ENCODE measurements at regions not wholly inside any gene's neighbourhood (a gene's known extent, or its start where the extent isn't known, plus 50 kb on each side); places are given as distances from the start of the nearest gene placed in this dataset.

DNA sequence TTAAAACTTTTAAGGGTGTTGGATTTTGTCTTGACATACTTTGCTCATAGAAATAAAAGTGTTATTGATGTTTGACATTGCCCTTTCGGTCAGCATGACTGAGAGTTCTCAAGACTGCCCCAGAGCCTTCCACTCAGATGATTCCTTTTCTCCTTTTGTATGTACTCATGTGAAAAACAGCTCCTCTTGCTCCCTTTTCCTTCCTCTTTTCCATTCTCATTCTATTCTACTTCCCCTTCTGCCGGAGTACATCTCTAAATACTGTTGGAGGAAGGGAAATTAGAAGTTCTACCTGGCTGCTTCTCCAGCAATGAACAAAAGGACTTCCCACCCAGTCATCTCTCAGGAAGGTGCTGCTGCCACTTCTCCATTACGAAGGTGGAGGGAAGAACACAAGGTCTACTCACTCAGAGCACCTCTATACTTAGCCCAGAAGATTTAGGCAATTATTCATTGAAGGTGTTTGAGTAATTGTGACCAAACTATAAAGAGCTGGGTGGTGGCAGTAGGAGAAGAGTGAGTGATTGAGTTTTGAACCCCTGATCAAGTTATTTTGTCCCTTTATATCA lies 163.8 kb upstream of the MBNL1 start:
- Histone ChIP-seq H3K4me3 (ENCODE audit: low read depth in 1 of 2, low read length in 1 of 2) (no peak overlapping the region), H3K27ac (peak overlapping the region; percentile 61), H3K36me3 (no peaks in the 10 kb centered on the region), H3K27me3 (no peaks in the 10 kb centered on the region), H3K4me1 (ENCODE audit: control insufficient read depth in 1 of 2, insufficient read depth in 1 of 2, low read depth in 1 of 2, low read length in 1 of 2) (peaks cover 28% of the 10 kb centered on the region in 2 experiments), H3K9me3 (no peaks in the 10 kb centered on the region)
- TF ChIP-seq, protein P1, sequence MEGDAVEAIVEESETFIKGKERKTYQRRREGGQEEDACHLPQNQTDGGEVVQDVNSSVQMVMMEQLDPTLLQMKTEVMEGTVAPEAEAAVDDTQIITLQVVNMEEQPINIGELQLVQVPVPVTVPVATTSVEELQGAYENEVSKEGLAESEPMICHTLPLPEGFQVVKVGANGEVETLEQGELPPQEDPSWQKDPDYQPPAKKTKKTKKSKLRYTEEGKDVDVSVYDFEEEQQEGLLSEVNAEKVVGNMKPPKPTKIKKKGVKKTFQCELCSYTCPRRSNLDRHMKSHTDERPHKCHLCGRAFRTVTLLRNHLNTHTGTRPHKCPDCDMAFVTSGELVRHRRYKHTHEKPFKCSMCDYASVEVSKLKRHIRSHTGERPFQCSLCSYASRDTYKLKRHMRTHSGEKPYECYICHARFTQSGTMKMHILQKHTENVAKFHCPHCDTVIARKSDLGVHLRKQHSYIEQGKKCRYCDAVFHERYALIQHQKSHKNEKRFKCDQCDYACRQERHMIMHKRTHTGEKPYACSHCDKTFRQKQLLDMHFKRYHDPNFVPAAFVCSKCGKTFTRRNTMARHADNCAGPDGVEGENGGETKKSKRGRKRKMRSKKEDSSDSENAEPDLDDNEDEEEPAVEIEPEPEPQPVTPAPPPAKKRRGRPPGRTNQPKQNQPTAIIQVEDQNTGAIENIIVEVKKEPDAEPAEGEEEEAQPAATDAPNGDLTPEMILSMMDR (IDR thresholded peaks at IDR 0.05), result no peak

DNA sequence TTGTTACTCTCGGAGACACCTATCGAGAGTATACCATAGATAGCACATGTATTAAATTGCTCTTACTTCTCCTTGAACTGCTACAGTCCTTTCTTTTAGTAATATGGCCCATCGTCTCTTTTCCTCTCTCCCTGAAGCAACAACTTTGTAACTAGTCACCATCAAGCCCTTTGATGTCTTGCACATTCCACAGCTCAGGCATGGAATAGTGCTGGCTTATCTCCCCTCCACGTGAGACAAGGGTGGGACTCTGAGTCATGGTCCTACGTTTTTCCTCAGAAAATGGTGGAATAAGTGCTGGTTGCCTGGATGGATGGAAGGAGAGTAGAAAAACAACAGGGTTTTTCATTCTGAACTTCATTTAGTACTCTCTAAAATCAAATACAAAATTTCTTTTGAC lies 163.3 kb upstream of the MBNL1 start:
- TF ChIP-seq, protein P1 (IDR thresholded peaks at IDR 0.05), result no peak
- Histone ChIP-seq H3K27me3 (no peaks in the 10 kb centered on the region), H3K4me3 (ENCODE audit: low read depth in 1 of 2, low read length in 1 of 2) (no peak overlapping the region)

DNA sequence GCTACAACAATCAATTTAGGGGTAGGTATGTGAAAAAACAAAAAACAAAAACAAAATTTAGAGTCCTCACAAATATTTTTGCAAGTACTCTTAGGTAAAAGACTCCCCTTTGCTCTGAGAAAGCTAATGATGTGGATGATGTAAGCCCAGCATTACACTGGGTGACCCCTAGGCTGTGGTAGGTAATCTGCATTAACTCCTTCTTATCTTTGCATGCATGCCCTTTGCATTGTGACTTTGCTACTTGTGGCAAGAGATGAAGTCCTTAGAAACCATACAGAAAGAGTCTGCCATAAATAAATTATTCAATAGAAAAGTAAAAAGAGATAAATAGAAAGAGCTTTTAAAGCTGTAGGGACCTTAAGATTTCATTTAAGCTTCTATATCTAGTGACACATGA lies 159.7 kb upstream of the MBNL1 start:
- peaks cover 9 to 10% of the 10 kb centered on the region in 2 experiments for H3K4me1 ChIP-seq (ENCODE audit: control insufficient read depth in 1 of 2, insufficient read depth in 1 of 2, low read depth in 1 of 2, low read length in 1 of 2)
- H3K4me3 ChIP-seq (ENCODE audit: low read depth in 1 of 2, low read length in 1 of 2), result no peak overlapping the region
- H3K9me3 ChIP-seq, result no peaks in the 10 kb centered on the region
- H3K27me3 ChIP-seq, result no peaks in the 10 kb centered on the region
- TF ChIP-seq, protein P1 (IDR thresholded peaks at IDR 0.05), result no peak
- no peaks in the 10 kb centered on the region for H3K36me3 ChIP-seq
- no peak overlapping the region for H3K27ac ChIP-seq

More for the DNA sequence above, 163.3 kb upstream of the MBNL1 start:
- H3K4me1 ChIP-seq (ENCODE audit: control insufficient read depth in 1 of 2, insufficient read depth in 1 of 2, low read depth in 1 of 2, low read length in 1 of 2), result peaks cover 23% of the 10 kb centered on the region in 2 experiments
- peak overlapping the region; percentile 61 for H3K27ac ChIP-seq
- no peaks in the 10 kb centered on the region for H3K9me3 ChIP-seq
- H3K36me3 ChIP-seq, result no peaks in the 10 kb centered on the region

DNA sequence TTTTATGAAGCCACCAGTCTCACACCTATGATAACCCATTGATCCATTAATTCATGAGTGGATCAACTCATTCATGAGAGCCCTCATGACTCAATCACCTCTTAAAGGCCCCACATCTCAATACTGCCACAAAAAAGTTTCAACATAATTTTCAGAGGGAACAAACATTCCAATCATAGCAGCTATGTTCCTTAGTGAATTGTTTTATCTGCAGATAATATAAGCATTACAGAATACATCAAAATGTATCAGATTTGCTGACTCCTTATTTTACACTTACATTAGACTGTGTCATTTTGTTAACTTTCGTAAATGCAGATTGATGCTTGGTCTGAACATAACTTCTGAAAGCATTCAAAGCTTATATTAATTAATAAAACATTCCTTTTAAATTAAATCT lies 155.3 kb upstream of the MBNL1 start:
- Histone ChIP-seq H3K36me3 (no peaks in the 10 kb centered on the region), H3K27me3 (no peaks in the 10 kb centered on the region), H3K4me3 (ENCODE audit: low read depth in 1 of 2, low read length in 1 of 2) (no peak overlapping the region), H3K9me3 (no peaks in the 10 kb centered on the region), H3K27ac (no peak overlapping the region), H3K4me1 (ENCODE audit: control insufficient read depth in 1 of 2, insufficient read depth in 1 of 2, low read depth in 1 of 2, low read length in 1 of 2) (no peaks in the 10 kb centered on the region)
- TF ChIP-seq, protein P1 (IDR thresholded peaks at IDR 0.05), result no peak

DNA sequence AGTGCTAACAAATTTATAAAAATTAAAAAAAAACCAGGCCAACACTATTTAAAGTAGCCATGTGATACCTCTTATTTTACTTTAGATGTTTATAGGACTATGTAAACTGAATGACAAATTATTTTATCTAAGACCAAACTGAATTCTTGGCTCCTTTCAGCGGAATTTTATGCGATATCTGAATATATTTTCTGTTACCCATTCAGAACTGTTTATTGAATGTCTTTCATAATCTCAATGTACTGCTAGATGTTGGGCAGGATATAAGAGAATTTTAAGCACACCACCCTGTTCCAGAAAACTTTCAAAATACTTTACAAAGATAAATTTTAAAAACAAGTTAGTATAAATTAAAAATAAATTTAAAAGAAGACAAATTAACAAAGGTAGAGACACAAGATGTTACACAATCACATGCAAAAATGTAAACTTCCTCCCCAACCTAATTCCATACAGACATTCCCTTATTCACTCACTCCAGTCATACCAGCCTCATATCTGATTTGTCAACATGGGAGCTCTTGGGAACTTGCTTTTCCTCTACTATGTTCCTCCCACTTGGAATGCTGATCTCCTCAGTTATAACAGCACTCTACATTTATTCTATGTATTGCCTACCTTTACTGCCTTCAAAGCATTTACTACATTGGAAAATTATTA lies 154.6 kb upstream of the MBNL1 start:
- no peaks in the 10 kb centered on the region for H3K9me3 ChIP-seq
- TF ChIP-seq, protein P1 (IDR thresholded peaks at IDR 0.05), result no peak
- H3K4me1 ChIP-seq (ENCODE audit: control insufficient read depth in 1 of 2, insufficient read depth in 1 of 2, low read depth in 1 of 2, low read length in 1 of 2), result peaks cover 0 to 5% of the 10 kb centered on the region in 2 experiments

More for the DNA sequence above, 154.6 kb upstream of the MBNL1 start:
- Histone ChIP-seq H3K27me3 (no peaks in the 10 kb centered on the region), H3K4me3 (ENCODE audit: low read depth in 1 of 2, low read length in 1 of 2) (no peak overlapping the region), H3K27ac (no peak overlapping the region), H3K36me3 (no peaks in the 10 kb centered on the region)

Data from neutrophil (primary cell).